HG02938 (cell line): ENCODE measurements at regions not wholly inside any gene's neighbourhood (a gene's known extent, or its start where the extent isn't known, plus 50 kb on each side); places are given as distances from the start of the nearest gene placed in this dataset.

ENCODE experiments used
- ATAC-seq: cut with Tn5 transposase; IDR thresholded peaks from one replicate; pipeline ENCODE4 v1.9.1; 2021; ENCODE audit warnings: mild to moderate bottlenecking, moderate library complexity; ENCODE audit not compliant: unreplicated experiment

DNA sequence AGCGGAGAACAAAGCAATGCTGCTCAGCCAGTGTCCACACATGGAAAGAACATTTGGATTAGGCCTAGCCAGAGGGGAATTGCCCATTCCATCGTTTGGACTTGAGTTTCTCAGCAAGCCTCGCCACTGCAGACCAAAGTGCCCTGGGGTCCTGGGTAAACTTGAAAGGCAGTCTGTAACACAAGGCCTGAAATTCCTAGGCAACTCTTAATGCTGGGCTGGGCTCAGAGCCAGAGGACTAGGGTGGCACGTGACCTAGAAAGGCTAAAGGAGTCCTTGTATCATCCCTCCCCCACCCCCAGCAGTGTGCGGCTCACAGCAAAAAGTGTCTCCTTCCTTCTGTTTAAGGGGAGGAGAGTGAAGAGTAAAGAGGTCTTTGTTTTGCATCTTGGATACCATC is 210.4 kb upstream of the ARX start:
- ATAC-seq, result no peak

DNA sequence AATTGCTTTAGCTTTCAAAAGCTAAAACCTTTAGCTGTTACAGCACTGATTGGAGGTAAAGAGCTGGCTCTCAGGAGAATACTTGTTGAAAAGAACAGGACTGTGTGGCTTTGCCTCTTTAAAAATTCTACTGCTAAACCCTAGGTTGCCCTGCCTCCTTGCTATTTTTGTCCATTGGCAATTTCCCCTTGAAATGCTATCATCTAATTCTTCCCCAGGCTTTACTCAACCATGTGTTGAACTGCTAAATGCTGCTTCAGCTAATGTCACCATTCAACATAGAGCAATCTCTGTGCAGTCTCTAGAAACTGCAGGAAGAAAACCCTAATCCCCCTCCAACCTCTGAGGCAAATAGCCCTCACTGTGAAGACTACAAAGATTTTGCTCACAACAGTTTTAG is 203.7 kb upstream of the ARX start:
- ATAC-seq, result no peak

DNA sequence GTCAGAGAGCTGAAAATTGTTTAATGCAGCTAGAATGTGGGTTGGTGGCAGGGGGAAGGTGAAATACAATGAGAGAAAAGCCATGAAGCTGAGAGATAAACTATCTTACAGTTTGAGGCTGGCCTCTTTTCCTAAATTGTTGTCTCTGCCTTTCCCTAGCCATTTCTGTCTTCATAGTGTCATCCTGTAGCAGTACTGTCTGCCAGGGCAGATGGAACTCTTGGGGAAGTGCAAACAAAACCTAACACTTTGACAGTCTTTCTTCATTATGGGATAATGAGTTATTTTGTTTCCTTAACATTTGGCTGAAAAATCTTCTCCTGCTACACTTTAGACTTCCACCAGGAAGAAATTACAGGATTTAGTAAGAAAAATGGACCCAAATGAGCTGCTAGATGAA is 197.8 kb upstream of the ARX start:
- no peak for ATAC-seq

DNA sequence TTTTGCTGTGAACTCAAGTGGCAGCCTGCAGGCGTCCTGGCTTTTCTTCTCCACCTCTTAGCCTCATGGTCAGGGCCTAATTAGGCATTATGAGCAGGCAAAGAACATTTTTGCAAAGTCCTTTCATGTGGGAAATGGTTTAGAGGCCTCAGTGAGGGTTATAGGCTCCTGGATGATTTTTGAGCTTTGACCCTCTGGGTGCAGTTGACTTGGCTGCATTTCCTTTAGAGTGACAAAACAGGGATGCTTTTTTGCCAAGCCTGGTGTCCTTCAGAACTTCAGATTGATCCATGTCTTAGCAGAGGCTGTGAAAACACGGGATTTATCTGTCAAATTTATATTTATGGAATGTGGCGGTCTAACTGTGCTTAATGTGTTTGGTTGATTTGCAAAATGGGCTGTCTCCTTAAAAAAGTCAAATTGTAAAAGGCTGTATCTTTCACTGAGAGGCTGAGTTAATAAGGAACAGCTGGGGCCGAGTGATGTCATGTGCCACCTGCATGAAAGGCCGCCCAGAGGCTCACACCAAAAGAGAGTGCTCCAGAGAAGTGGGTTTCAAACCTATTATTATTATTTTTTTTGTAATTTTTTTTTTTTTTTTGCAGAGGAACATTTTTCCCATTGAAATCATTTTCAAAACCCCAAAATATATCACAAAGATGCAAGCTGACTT is 192.2 kb upstream of the ARX start:
- no peak for ATAC-seq

DNA sequence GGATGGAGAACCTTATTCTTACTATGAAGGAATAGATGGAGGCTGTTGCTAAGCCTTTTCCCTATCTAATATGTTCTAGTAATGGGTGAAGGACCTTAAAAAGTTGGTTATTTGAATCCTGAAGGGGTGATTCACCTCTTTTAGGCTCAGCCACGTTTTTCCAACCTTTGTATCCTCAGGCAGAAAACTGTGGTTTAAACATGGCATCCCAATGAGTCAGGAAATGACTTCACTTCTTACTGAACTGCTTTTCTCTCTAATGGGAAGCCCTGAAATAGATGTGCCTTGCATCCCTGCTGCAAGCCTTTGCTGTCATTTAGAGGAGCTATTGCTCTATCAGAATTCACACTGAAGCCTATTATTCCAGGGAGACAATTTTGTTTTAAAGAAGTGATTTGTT is 191.0 kb upstream of the ARX start:
- no peak for ATAC-seq

DNA sequence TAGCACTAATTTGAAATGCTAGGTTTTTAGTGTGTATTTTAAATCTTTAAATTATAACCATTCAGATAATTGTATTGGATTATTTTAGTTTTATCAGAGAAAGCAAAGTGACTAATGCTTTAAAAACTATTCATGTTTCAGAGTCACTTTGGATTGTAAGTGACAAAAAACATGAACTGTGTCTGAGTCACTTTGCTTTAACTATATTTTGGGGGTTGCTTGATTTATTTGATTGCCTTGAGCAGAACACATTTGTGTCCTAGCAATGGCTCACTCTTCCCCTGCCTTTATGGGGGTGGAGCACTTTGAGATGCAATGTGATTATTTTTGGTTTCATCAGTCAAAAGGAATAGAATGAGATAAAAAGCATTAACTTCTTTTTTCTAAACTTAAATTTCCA is 188.4 kb upstream of the ARX start:
- ATAC-seq, result no peak

DNA sequence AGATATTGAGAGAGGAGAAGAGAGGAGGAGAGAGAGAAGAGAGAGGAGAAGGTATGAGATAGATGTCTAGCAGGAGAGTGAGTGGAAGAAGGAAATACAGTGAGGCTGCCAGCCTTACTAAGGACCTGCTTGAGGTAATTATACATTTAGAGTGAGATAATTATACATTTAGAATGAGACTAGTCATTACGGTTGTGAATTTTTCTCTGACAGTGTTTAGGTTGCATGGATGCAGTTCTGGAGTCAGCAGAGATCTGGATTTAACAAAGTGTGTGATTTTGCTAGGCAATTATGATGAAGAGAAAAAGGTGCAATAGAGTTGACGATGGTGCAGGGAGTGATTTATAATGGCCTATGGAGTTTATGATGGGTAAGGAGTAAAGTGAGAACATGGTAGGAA is 187.1 kb upstream of the ARX start:
- no peak for ATAC-seq

DNA sequence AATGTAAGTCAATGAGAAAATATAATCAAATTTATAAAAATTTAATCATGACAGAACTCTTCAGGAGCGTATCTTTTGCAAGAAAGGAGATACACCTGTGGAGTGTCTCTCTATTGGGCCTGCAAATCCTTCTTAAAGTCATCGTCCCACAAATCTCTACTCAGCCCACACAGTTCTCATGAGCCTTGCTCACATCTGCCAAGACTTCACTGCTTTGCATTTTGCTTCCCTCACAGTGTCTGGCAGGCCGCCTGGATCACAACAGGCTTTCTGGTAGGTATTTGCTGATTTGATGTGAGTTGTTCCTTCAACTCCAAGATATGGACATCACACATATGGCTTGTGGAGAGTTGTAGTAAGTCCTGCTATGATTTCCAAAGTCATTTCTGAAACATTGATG is 183.1 kb upstream of the ARX start:
- no peak for ATAC-seq

DNA sequence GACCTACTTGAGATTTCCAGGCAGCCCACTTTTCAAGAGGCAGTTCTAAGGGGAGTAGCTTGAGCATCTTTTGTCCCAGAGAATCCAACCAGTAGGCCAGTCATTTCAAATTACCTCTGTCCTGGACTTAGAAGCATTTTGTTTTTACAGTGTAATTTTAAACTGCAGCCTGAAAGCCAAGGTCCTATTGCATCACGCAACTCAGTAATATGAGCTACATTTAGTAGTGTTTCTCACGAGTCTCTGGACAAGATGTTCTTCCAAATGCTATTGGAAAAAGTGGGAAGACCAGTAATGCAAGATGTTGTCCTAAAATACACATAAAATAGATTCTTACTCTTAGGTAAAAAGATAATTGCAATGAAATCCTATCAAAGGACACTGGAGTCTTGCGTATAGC is 182.5 kb upstream of the ARX start:
- no peak for ATAC-seq

DNA sequence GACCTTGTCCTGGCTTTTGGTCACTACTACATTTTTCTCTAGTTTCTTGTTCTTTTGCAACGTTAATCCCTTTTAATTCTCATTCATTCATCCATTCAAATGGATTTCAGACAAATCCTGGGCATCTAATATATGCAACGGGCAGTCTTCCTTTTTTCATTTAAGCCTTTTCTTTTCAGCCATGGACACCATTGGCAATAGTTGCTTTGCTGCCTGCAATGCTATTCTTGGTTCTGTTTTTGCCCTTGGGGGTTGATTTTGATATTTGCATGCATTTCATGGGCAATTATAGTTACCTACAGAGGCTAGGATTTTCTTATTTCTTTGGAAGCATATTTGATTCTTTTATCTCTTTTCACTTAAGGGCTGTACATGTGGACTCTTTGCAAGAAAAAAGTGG is 180.5 kb upstream of the ARX start:
- no peak for ATAC-seq

DNA sequence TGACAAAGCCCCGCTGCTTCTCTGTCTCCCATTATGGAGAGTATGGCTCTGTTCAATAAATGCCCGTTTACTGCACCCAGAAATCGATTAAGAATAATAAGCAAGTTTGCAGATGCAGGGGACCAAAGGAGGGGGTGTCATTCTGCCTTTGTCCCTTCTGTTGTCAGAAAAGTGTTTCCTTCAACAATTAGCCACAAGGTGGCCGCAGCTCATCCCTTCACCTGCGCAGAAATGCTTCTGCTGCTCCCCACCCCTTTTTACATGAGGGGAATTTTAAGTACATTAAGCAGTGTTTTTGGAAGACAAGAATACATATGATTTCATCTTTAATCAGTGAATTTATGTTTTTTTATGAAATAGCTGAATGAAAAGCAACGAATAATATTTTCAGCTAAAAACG is 175.6 kb upstream of the ARX start:
- ATAC-seq, result no peak

DNA sequence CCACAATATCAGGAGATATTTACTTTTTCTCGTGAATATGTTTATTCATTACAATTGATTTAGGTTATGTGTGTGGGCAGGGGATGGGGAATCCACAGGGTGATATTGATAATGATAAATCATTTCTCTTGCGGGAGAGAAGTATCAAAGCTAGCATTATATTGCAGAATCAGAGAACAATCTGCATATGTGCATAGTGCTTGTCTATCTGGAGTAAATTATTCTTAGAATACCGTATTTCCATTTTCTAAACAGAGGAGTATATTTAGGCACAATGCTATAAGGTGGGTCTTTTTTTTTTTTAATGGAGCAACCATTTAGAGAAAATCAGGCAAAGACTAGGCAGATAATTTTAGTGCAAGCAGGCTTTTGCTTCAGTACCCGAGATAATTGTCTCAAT is 166.0 kb upstream of the ARX start:
- ATAC-seq, result no peak

DNA sequence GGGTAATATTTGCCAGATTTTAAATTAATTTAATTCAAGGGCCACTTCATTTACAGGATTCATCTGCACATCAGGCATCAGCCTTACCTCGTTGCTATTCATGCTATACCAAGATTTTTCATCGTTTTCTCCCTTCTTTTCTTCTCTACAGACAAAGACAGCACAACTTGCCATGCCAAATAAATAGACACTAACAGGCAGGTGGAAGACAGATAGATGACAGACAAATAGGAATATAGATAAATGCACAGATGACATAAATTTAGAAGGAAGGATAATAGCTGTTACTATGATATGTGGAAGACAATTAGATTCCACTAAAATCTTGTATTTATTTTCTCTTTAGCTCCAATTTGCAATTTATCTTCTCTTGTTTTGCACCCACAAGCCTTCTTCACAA is 164.5 kb upstream of the ARX start:
- ATAC-seq, result no peak

DNA sequence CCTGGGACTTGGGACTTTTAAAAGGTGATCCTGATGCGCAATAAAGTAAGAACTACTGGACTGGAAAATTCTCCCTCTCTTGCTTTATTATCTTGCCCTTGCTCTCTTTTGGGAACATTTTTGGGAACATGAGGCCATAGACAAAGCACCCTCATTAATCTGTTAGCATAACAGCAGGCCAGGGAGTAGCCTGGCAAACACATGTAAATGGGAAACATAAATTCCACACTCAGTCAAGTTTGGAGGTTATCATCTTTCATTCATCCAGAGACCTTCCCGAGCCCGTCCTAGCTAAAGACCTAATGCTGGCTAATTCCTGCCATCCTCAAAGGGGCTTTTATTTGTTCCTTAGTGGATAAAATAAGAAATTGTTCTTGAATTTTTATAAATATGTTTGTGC is 162.8 kb upstream of the ARX start:
- no peak for ATAC-seq

DNA sequence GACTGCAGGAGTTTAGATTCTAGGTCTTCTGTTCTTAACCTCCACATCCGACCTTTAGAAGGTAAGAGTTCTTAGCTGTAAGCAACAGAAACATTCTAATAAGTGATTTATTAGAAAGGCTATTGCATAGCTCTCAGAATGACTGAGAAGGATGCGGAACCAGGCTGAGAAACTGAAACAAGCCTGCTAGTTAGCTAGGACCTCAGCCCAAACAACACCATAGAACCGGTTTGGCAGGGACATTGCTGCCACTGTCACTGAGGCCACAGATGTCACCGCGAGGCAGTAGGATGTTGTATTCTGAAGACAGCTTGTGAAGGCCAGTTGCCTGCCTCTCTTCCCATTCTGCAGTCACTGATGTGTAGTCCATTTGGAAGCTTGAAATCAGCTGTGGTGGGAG is 160.0 kb upstream of the ARX start:
- ATAC-seq, result peak; percentile 86

DNA sequence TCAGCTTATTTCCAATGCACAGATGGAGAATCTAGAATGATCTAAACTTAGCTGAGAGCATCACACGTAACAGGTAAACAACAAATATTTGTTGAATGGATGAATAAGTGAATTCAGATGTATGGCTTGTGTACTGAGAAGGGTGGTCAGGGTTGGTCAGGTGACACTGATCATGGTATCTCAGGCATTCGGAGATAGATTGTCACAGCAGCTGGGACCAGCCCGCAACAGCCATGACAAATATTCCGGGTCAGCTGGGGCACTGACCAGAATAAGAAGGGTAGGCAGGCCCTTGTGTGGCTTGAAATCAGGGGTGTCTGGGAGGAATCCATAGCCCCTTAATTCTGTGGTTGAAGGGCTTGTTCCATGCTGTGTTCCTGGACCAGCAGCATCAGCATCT is 159.4 kb upstream of the ARX start:
- ATAC-seq, result no peak

DNA sequence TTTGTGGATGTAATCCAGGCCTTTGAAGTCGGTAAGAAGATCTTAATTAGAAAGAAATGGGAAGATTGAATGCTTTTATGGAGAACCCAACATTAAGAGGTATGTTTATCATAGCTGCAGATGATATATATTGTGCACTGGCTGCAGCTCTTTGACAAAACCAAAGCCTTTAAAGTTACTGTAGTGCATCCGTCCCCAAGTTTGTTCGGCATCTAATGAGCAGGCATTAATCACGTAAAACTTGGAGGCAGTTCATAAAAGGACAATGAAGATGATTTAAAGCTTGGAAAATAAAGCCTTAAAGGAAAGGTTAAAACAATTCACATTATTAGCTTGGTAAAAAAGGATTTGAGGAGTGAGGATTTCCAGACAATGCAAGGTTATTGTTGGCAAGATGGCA is 150.8 kb upstream of the ARX start:
- ATAC-seq, result no peak

DNA sequence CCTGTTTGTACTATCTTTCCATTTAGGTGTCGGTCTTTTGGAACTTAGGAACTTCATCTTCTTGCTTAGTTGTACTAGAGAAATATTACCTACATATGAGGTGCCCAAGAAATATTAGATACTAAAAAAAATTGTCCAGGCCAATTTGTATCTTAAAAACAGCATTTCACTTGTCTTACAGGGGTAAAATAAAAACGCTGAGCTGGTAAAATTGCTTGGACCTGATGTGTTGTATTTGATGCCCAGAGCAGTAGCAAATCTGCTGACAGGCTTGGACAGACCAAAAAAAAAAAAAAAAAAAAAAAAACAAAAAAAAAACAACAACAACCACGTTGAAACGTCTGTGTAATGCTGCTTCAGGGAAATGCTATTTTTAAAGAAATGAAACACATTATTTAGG is 150.4 kb upstream of the ARX start:
- ATAC-seq, result no peak

DNA sequence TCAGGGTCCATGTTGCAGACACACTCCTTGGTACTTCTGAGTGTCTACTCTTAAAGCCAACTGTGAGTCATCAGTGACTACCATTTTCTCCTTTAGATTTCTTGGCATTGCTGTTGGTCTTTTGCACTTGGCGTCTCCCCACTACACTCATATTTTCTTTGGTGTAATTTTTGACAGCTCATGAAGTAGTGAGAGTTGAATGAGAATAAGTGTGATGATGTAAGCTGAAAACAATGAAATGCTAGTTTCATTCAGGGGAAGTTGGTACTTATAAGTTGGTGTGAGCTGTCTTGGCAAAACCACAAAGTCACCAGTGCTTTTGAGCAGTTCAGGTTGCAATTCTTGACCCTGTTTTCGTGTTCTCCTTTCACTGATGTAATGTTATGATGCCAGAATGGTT is 142.9 kb upstream of the ARX start:
- no peak for ATAC-seq

DNA sequence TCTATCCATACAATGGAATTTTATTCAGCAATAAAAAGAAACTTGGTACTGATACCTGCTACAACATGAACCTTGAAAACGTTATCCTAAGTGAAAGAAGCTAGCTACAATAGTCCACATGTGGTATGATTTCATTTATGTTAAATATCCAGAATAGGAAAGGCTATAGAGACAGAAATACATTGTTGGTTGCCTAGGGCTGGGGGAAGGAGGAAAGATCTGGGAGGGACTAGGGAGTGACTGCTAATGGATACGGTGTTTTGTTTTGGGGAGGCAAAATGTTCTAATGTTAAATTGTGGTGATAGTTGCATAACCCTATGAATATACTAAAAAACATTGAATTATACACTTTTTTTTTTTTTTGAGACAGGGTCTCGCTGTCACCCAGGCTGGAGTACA is 141.1 kb upstream of the ARX start:
- ATAC-seq, result no peak

DNA sequence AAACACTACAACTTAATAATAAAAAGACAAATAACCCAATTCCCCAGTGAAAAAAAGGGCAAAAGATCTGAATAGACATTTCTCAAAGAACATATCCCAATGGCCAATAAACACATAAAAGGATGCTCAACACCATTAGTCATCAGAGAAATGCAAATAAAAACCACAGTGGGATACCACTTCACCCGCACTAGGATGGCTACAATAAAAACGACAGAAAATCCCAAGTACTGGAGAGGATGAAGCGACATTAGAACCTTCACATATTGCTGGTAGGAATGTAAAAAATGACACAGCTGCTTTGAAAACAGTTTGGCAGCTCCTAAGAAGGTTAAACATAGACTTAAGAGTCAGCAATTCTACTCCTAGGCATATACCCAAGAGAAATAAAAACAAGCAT is 140.6 kb upstream of the ARX start:
- no peak for ATAC-seq

DNA sequence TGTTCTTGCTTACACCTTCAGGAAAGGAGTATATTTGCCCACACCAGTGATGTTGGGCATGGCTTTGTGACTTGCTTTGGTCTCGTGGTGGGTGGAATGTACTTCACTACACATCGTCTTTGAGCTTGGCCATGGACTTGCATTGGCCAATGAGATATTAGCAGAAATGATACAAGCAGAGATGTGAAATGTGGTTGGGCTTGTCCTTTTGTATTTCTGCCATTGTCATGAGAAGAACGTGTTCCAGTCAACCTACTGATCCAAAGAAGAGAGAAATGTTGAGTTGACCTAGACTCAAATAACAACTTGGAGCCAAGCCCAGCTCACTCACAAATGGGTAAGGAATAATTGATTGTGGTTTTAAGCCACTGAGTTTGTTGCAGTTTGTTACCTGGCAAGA is 138.4 kb upstream of the ARX start:
- ATAC-seq, result no peak

DNA sequence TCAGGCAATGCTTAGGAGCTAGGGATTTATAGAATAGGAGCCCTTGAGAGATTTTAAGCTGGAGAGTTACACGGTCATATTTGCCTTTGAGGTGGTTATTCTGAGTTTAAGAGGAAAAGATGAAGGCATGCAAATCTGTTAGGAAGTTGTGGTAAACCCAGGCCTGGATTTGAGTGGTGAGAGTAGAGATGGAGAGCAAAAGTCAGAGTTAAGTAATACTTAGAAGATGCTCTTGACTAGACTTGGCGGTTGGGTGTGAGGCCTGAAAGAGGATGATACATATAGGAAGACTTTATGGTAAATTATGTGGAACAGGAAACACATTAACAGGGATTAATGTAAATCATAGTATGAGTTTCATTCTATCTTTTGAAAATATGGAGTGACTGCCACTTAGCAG is 136.0 kb upstream of the ARX start:
- no peak for ATAC-seq
